SU-DHL-6 (cell line): ENCODE measurements at regions not wholly inside any gene's neighbourhood (a gene's known extent, or its start where the extent isn't known, plus 50 kb on each side); places are given as distances from the start of the nearest gene placed in this dataset.

Experiments
- CTCF ChIP-seq: fragments of 200-600 bp; sonication (generic); IDR thresholded peaks from one replicate; pipeline ENCODE4 v1.5.1; 2017; ENCODE audit warnings: antibody characterized with exemption, mild to moderate bottlenecking, low read length, moderate library complexity; ENCODE audit not compliant: insufficient read depth, poor library complexity, severe bottlenecking
- EZH2phosphoT487 ChIP-seq: fragments of 200-600 bp; sonication (generic), shearing (Covaris generic); conservative IDR thresholded peaks from 2 replicates; pipeline ENCODE4 v1.6.1; 2018; ENCODE audit warnings: mild to moderate bottlenecking, antibody characterized with exemption, low read length, moderate library complexity, mixed read lengths

GRCh38 chr13:48591889-48592687, 59.2 kb upstream of the RCBTB2 start:
- no peak for TF ChIP-seq CTCF
- no peak for TF ChIP-seq EZH2phosphoT487
